GM23338 (cell line): ENCODE measurements at regions not wholly inside any gene's neighbourhood (a gene's known extent, or its start where the extent isn't known, plus 50 kb on each side); places are given as distances from the start of the nearest gene placed in this dataset.

Experiments
- ATAC-seq: fragments of 200-7000 bp; cut with Tn5 transposase; 3 replicates; pipeline ENCODE4 v1.9.1; 2020
- DNase-seq: peaks from one replicate; pipeline ENCODE4 v3.0.0-alpha.2; 2015; ENCODE audit warnings: low spot score
- H2AFZ ChIP-seq: fragments of 200-600 bp; sonication (generic); 2 replicates; pipeline ENCODE4 v1.8.0; 2016; ENCODE audit warnings: antibody characterized with exemption, mild to moderate bottlenecking, moderate library complexity
- H3F3A ChIP-seq: fragments of 200-600 bp; sonication (generic); replicated peaks from 2 replicates; pipeline ENCODE4 v1.8.0; 2017; ENCODE audit warnings: antibody characterized with exemption, mixed run types, low read depth
- H3K27ac ChIP-seq: fragments of 200-600 bp; sonication (generic); 2 replicates; pipeline ENCODE4 v1.6.1; 2016; ENCODE audit warnings: low read depth
- H3K27me3 ChIP-seq: fragments of 200-600 bp; sonication (generic); 2 replicates; pipeline ENCODE4 v1.8.0; 2016; ENCODE audit warnings: mild to moderate bottlenecking, mixed run types, moderate library complexity; ENCODE audit not compliant: insufficient read depth
- H3K36me3 ChIP-seq: fragments of 200-600 bp; sonication (generic); 2 replicates; pipeline ENCODE4 v1.8.0; 2016; ENCODE audit warnings: mild to moderate bottlenecking; ENCODE audit not compliant: insufficient read depth
- H3K4me1 ChIP-seq: fragments of 200-600 bp; sonication (generic); 2 replicates; pipeline ENCODE4 v1.8.0; 2016; ENCODE audit warnings: mild to moderate bottlenecking, moderate library complexity; ENCODE audit not compliant: insufficient read depth
- H3K4me2 ChIP-seq: fragments of 200-600 bp; sonication (generic); 2 replicates; pipeline ENCODE4 v1.7.1; 2017; ENCODE audit warnings: mixed run types
- H3K4me3 ChIP-seq: fragments of 200-600 bp; sonication (generic); 2 replicates; pipeline ENCODE4 v1.6.1; 2016; ENCODE audit warnings: mixed run types
- H3K79me2 ChIP-seq: fragments of 200-600 bp; sonication (generic); replicated peaks from 2 replicates; pipeline ENCODE4 v1.8.0; 2017; ENCODE audit warnings: mild to moderate bottlenecking; ENCODE audit not compliant: insufficient read depth
- H3K9me2 ChIP-seq: fragments of 200-600 bp; sonication (generic); 2 replicates; pipeline ENCODE4 v1.8.0; 2017; ENCODE audit not compliant: insufficient read depth
- H4K20me1 ChIP-seq: fragments of 200-600 bp; sonication (generic); replicated peaks from 2 replicates; pipeline ENCODE4 v1.8.0; 2017; ENCODE audit warnings: mild to moderate bottlenecking; ENCODE audit not compliant: insufficient read depth
- H3K27ac Mint-ChIP-seq: 2 replicates; pipeline ENCODE4 v1.8.0; 2020; ENCODE audit warnings: inconsistent platforms, mild to moderate bottlenecking, moderate library complexity, mixed read lengths
- H3K27me3 Mint-ChIP-seq: 3 replicates; pipeline ENCODE4 v1.8.0; 2022; ENCODE audit warnings: low read depth, mild to moderate bottlenecking, moderate library complexity, mixed read lengths, inconsistent platforms; ENCODE audit not compliant: insufficient read depth, poor library complexity
- H3K36me3 Mint-ChIP-seq: 3 replicates; pipeline ENCODE4 v1.8.0; 2021; ENCODE audit warnings: low read depth, mild to moderate bottlenecking, inconsistent platforms, moderate library complexity, mixed read lengths
- H3K4me1 Mint-ChIP-seq: 3 replicates; pipeline ENCODE4 v1.8.0; 2020; ENCODE audit warnings: mild to moderate bottlenecking, inconsistent platforms, mixed read lengths
- H3K4me3 Mint-ChIP-seq: 3 replicates; pipeline ENCODE4 v1.8.0; 2021; ENCODE audit warnings: moderate library complexity, mild to moderate bottlenecking, inconsistent platforms, mixed read lengths
- H3K9me3 Mint-ChIP-seq: 3 replicates; pipeline ENCODE4 v1.8.0; 2020; ENCODE audit warnings: moderate library complexity, mild to moderate bottlenecking, inconsistent platforms, mixed read lengths
- CREB1 ChIP-seq: fragments of 250-450 bp; sonication (Bioruptor Pico); IDR thresholded peaks from 2 replicates; pipeline ENCODE4 v1.5.0; 2020; ENCODE audit warnings: low read depth, mild to moderate bottlenecking, moderate library complexity
- ETS1 ChIP-seq: IDR thresholded peaks from 2 replicates; pipeline ENCODE4 v1.6.1; 2016; ENCODE audit warnings: antibody characterized with exemption
- EZH2phosphoT487 ChIP-seq: fragments of 200-600 bp; sonication (generic); IDR thresholded peaks from one replicate; pipeline ENCODE4 v1.8.1; 2018; ENCODE audit warnings: antibody characterized with exemption; ENCODE audit not compliant: unreplicated experiment
- JUNB ChIP-seq: IDR thresholded peaks from one replicate; pipeline ENCODE4 v1.6.1; 2016; ENCODE audit warnings: antibody characterized with exemption; ENCODE audit not compliant: unreplicated experiment
- NANOG ChIP-seq: IDR thresholded peaks from 2 replicates; pipeline ENCODE4 v1.6.1; 2016; ENCODE audit warnings: antibody characterized with exemption, borderline replicate concordance
- POLR2AphosphoS5 ChIP-seq: IDR thresholded peaks from 2 replicates; pipeline ENCODE4 v1.6.1; 2016; ENCODE audit warnings: antibody characterized with exemption, low read depth
- STAT1 ChIP-seq: IDR thresholded peaks from one replicate; pipeline ENCODE4 v1.6.1; 2016; ENCODE audit warnings: antibody characterized with exemption; ENCODE audit not compliant: unreplicated experiment
- ZNF114 ChIP-seq: fragments of 250-450 bp; sonication (Bioruptor Pico); IDR thresholded peaks from 2 replicates; pipeline ENCODE4 v1.5.0; 2020; ENCODE audit warnings: mild to moderate bottlenecking, moderate library complexity
- ZNF331 ChIP-seq: fragments of 250-450 bp; sonication (Bioruptor Pico); IDR thresholded peaks from 2 replicates; pipeline ENCODE4 v1.5.0; 2020; ENCODE audit warnings: low read depth, mild to moderate bottlenecking, moderate library complexity
- TF ChIP-seq, protein P1 (sequence below), 2 experiments: fragments of 200-600 bp in 1 of 2; sonication (generic) in 1 of 2; conservative IDR thresholded peaks; 2 replicates each; pipeline versions ENCODE4 v1.5.1 to v1.6.1; 2016 to 2017; ENCODE audit warnings: antibody characterized with exemption in 2 of 2, low read depth in 2 of 2, mild to moderate bottlenecking in 2 of 2, moderate library complexity in 1 of 2
- TF ChIP-seq, protein P2 (sequence below): IDR thresholded peaks from one replicate; pipeline ENCODE4 v1.6.1; 2018; ENCODE audit warnings: antibody characterized with exemption; ENCODE audit not compliant: unreplicated experiment
- TF ChIP-seq, protein P3 (sequence below): fragments of 250-450 bp; sonication (Bioruptor Pico); IDR thresholded peaks from 2 replicates; pipeline ENCODE4 v1.5.0; 2020; ENCODE audit warnings: mild to moderate bottlenecking, moderate library complexity

DNA sequence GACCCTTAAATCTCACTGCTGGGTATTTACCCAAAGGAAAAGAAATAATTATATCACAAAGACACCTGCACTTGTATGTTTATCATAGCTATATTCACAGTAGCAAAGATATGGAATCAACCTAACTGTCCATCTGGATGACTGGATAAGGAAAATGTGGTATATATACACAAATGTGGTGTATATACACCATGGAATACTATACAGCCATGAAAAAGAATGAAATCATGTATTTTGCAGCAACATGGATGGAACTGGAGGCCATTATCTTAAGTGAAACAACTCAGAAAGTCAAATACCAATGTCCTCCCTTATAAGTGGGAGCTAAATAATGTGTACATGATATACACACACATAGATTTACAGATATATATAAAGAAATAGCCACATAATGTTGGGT lies 168.2 kb downstream of the SH2D4B start (continued):
- TF ChIP-seq ETS1, result no peak
- no peak for TF ChIP-seq NANOG

DNA sequence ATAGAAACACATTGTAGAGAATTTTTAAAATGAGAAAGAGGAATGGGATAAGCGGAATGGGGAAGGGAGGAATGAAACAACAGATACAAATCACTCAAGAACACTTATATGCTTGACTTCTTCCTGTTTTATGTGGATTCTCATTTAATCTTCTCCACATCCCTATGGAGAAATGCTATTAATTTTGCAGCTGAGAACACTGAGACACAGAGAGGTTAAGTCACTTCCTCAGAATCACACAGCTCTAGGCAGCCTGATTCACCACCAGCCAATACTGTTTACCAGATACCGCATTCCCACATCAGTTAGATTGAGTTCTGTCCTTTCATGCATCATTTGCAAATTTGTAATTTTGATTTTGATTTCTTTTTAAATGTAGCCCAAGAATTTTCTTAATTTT lies 170.5 kb downstream of the SH2D4B start:
- Histone ChIP-seq H3K4me3 (no peak overlapping the region), H3K27me3 (no peaks in the 10 kb centered on the region), H3K9me2 (no peaks in the 10 kb centered on the region; the same call in none of the 2 replicates), H3K27ac (no peak overlapping the region), H3K4me2 (no peak overlapping the region), H3K36me3 (no peaks in the 10 kb centered on the region), H3K79me2 (no peaks in the 10 kb centered on the region), H3F3A (no peaks in the 10 kb centered on the region), H3K4me1 (no peaks in the 10 kb centered on the region), H2AFZ (no peak overlapping the region), H4K20me1 (no peaks in the 10 kb centered on the region)
- no peak overlapping the region for H3K4me3 Mint-ChIP-seq
- no peaks in the 10 kb centered on the region for H3K36me3 Mint-ChIP-seq
- peaks cover 3% of the 10 kb centered on the region; the same call in 2 of the 3 replicates for H3K4me1 Mint-ChIP-seq
- H3K9me3 Mint-ChIP-seq, result no peaks in the 10 kb centered on the region
- DNase-seq (no peak), ATAC-seq (no peak)
- H3K27me3 Mint-ChIP-seq, result peaks cover 8% of the 10 kb centered on the region
- H3K27ac Mint-ChIP-seq, result no peak overlapping the region
- no peak for TF ChIP-seq EZH2phosphoT487
- TF ChIP-seq ZNF114 (CRISPR knock-in tag), result no peak
- no peak for TF ChIP-seq JUNB
- TF ChIP-seq CREB1 (CRISPR knock-in tag), result no peak
- TF ChIP-seq, protein P1, sequence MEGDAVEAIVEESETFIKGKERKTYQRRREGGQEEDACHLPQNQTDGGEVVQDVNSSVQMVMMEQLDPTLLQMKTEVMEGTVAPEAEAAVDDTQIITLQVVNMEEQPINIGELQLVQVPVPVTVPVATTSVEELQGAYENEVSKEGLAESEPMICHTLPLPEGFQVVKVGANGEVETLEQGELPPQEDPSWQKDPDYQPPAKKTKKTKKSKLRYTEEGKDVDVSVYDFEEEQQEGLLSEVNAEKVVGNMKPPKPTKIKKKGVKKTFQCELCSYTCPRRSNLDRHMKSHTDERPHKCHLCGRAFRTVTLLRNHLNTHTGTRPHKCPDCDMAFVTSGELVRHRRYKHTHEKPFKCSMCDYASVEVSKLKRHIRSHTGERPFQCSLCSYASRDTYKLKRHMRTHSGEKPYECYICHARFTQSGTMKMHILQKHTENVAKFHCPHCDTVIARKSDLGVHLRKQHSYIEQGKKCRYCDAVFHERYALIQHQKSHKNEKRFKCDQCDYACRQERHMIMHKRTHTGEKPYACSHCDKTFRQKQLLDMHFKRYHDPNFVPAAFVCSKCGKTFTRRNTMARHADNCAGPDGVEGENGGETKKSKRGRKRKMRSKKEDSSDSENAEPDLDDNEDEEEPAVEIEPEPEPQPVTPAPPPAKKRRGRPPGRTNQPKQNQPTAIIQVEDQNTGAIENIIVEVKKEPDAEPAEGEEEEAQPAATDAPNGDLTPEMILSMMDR (conservative IDR thresholded peaks at IDR 0.05; ENCODE audit: low read depth in 2 of 2), result no peak
- no peak for TF ChIP-seq POLR2AphosphoS5
- no peak for TF ChIP-seq STAT1
- TF ChIP-seq, protein P2, sequence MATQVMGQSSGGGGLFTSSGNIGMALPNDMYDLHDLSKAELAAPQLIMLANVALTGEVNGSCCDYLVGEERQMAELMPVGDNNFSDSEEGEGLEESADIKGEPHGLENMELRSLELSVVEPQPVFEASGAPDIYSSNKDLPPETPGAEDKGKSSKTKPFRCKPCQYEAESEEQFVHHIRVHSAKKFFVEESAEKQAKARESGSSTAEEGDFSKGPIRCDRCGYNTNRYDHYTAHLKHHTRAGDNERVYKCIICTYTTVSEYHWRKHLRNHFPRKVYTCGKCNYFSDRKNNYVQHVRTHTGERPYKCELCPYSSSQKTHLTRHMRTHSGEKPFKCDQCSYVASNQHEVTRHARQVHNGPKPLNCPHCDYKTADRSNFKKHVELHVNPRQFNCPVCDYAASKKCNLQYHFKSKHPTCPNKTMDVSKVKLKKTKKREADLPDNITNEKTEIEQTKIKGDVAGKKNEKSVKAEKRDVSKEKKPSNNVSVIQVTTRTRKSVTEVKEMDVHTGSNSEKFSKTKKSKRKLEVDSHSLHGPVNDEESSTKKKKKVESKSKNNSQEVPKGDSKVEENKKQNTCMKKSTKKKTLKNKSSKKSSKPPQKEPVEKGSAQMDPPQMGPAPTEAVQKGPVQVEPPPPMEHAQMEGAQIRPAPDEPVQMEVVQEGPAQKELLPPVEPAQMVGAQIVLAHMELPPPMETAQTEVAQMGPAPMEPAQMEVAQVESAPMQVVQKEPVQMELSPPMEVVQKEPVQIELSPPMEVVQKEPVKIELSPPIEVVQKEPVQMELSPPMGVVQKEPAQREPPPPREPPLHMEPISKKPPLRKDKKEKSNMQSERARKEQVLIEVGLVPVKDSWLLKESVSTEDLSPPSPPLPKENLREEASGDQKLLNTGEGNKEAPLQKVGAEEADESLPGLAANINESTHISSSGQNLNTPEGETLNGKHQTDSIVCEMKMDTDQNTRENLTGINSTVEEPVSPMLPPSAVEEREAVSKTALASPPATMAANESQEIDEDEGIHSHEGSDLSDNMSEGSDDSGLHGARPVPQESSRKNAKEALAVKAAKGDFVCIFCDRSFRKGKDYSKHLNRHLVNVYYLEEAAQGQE, result no peak
- TF ChIP-seq ZNF331 (CRISPR knock-in tag), result no peak
- no peak for TF ChIP-seq NANOG
- TF ChIP-seq, protein P3, sequence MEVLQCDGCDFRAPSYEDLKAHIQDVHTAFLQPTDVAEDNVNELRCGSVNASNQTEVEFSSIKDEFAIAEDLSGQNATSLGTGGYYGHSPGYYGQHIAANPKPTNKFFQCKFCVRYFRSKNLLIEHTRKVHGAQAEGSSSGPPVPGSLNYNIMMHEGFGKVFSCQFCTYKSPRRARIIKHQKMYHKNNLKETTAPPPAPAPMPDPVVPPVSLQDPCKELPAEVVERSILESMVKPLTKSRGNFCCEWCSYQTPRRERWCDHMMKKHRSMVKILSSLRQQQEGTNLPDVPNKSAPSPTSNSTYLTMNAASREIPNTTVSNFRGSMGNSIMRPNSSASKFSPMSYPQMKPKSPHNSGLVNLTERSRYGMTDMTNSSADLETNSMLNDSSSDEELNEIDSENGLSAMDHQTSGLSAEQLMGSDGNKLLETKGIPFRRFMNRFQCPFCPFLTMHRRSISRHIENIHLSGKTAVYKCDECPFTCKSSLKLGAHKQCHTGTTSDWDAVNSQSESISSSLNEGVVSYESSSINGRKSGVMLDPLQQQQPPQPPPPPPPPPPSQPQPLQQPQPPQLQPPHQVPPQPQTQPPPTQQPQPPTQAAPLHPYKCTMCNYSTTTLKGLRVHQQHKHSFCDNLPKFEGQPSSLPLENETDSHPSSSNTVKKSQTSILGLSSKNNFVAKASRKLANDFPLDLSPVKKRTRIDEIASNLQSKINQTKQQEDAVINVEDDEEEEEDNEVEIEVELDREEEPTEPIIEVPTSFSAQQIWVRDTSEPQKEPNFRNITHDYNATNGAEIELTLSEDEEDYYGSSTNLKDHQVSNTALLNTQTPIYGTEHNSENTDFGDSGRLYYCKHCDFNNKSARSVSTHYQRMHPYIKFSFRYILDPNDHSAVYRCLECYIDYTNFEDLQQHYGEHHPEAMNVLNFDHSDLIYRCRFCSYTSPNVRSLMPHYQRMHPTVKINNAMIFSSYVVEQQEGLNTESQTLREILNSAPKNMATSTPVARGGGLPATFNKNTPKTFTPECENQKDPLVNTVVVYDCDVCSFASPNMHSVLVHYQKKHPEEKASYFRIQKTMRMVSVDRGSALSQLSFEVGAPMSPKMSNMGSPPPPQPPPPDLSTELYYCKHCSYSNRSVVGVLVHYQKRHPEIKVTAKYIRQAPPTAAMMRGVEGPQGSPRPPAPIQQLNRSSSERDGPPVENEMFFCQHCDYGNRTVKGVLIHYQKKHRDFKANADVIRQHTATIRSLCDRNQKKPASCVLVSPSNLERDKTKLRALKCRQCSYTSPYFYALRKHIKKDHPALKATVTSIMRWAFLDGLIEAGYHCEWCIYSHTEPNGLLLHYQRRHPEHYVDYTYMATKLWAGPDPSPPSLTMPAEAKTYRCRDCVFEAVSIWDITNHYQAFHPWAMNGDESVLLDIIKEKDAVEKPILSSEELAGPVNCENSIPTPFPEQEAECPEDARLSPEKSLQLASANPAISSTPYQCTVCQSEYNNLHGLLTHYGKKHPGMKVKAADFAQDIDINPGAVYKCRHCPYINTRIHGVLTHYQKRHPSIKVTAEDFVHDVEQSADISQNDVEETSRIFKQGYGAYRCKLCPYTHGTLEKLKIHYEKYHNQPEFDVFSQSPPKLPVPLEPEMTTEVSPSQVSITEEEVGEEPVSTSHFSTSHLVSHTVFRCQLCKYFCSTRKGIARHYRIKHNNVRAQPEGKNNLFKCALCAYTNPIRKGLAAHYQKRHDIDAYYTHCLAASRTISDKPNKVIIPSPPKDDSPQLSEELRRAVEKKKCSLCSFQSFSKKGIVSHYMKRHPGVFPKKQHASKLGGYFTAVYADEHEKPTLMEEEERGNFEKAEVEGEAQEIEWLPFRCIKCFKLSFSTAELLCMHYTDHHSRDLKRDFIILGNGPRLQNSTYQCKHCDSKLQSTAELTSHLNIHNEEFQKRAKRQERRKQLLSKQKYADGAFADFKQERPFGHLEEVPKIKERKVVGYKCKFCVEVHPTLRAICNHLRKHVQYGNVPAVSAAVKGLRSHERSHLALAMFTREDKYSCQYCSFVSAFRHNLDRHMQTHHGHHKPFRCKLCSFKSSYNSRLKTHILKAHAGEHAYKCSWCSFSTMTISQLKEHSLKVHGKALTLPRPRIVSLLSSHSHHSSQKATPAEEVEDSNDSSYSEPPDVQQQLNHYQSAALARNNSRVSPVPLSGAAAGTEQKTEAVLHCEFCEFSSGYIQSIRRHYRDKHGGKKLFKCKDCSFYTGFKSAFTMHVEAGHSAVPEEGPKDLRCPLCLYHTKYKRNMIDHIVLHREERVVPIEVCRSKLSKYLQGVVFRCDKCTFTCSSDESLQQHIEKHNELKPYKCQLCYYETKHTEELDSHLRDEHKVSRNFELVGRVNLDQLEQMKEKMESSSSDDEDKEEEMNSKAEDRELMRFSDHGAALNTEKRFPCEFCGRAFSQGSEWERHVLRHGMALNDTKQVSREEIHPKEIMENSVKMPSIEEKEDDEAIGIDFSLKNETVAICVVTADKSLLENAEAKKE, result no peak
